Islet of Langerhans (tissue), 1 donor: ENCODE measurements at regions not wholly inside any gene's neighbourhood (a gene's known extent, or its start where the extent isn't known, plus 50 kb on each side); places are given as distances from the start of the nearest gene placed in this dataset.
"Not testable (repeated sequence)": the region's sequence is repeated elsewhere in the genome, so short reads cannot be mapped to it uniquely, and the experiment has no call there.

Experiments
- FAIRE-seq: peaks from one replicate; lab custom pipeline; 2011; peaks lifted over from hg19 to GRCh38; lab: Jason Lieb, UNC

DNA sequence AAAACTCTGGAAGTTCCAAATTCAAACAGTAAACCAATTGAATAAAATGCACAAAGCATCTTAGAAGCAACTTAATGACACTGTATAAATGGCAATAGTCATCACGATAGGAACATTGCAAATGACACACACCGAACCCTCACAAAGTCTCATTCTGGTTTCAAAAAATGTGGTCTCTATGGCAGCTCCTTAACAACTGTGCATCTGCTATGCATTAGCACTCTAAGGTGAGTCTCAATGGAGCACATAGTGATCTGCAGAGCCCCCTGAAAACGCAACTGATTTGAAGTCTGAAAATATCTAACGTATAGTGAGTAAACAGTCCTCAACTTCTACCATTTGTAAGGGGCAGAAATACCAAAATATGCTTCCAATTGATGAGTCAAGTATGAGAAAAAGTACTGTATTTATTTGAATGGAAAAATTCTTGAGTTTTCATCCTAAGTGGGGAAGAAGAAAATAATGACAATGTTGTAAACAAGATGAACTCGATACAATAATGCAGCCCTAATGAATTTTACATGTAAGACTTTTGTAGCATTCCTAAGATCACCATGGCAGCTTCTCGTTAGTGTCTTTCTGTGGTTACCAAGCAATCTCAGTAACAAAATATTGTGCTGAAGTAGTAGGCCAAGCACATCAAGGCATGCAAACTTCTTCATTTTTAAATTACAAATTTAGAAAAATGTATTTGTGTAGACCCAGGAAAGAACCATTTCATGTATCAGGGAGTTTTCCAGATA, 517.5 kb upstream of the FAM174A start:
- no peak for FAIRE-seq

GRCh38 chr5:100013305-100013704, 521.9 kb upstream of the FAM174A start:
- not testable (repeated sequence) for FAIRE-seq

- FAIRE-seq, result not testable (repeated sequence)
Measured at GRCh38 chr5:100011160-100011559, 524.0 kb upstream of the FAM174A start.

GRCh38 chr5:100004969-100005368, 530.2 kb upstream of the FAM174A start:
- no peak for FAIRE-seq

- no peak for FAIRE-seq
Measured at GRCh38 chr5:99998319-99998718, 536.9 kb upstream of the FAM174A start.

GRCh38 chr5:99995407-99995806, 539.8 kb upstream of the FAM174A start:
- FAIRE-seq, result no peak

DNA sequence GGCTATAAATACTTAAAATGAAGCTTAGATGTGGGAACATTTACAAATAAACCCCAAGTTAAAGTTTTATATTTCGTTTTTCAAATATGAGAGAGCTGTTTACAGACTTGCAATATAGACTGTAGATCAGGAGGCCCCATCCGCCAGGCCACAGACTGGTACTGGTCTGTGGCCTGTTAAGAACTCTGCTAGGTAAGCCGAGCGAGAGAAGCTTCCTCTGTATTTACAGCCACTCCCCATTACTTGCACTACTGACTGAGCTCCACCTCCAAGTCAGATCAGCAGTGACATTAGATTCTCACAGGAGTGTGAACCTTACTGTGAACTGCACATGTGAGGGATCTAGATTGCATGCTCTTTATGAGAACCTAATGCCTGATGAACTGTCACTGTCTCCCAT, 561.4 kb upstream of the FAM174A start:
- FAIRE-seq, result no peak

GRCh38 chr5:99955962-99956361, 579.2 kb upstream of the FAM174A start:
- no peak for FAIRE-seq

DNA sequence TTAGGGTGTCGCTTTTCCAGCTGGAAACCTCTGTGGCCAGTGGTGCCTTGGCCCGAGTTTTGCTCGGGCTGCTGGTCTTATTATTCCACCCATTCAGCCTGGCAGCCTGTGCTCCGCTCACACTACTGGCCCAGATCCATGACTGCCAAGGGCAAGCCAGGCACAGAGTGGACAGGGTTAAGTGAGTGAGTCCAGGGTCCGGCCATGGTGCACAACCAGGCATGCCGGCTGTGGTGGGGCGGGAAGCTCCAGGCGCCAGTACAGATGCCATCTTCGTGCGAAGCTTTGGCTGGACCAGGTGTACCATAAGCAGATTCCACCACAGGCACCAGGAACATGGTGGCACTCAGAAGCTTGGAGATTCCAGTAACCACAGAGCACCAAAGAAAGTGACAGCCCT, 580.2 kb upstream of the FAM174A start:
- FAIRE-seq, result no peak

DNA sequence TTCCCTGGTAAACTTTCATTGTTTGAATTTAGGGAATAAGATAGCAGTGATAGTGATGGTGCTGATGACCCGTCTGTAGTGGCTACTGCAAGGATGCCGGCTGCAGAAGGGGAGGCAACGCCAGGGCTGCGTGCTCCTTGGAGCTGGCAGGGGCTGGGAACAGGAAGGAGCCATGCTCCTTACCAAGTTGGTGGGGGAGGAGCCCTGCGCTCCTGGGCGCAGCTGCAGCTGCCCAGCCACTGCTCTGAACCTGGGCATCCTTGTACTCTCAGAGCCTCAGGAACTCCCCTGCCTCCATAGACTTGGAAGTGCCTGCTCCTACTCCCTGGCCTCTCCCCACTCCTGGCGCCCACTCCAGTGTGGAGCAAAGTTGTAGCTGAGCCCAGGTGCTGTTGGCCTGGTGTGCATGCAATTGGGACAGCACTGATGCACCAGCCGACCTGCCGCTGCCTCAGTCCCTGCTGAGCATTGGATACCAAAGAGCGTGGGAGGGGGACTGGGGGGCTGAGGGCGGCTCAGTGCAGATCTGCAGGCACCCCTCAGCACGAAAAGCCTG, 585.1 kb upstream of the FAM174A start:
- FAIRE-seq, result no peak

- no peak for FAIRE-seq
Measured at GRCh38 chr5:99949361-99949760, 585.8 kb upstream of the FAM174A start.

GRCh38 chr5:99948850-99949249, 586.3 kb upstream of the FAM174A start:
- FAIRE-seq, result no peak

DNA sequence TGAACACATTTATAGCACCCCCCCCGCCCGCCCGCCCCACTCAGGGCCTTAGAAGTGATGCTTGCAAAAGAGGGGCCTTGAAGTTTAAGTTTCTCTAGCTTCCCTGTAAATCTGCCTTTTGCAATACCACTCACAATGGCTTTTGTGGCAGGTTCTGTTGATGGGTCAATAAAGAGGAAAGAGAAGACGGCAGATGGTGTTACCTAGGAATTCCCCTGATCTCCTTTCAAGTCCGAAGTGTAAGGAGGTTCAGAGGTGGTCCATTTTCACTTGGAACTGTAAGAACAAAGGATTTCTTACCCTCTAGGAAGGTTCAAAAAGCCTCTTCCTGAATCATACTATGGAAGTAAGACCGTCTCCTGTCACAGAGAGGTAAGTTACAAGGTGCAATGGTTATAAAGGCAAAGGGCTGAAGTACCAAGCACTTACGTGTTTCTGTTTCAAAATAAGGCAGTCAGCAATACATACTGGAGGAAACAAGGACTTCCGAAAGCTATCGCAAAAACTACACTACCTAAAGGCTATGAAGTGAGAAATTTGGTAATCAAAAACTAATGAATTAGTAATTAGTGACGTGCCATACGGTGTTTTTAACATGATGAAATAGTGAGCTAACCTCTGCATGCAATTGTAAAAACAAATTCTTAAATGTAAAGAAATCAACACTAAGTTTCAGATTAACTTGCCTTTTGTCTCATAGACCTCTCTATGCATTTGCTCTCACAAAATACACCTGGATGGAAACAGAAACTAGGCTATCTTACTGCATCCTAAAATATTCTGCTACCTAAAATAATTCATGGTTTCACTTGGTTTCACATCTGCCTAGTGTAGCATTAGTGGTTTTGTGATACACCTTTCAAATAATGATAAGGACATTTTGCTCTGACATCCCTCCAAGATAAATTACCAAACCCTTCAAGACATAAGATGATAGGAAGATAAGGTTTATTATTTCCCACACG, 589.4 kb upstream of the FAM174A start:
- FAIRE-seq, result no peak

DNA sequence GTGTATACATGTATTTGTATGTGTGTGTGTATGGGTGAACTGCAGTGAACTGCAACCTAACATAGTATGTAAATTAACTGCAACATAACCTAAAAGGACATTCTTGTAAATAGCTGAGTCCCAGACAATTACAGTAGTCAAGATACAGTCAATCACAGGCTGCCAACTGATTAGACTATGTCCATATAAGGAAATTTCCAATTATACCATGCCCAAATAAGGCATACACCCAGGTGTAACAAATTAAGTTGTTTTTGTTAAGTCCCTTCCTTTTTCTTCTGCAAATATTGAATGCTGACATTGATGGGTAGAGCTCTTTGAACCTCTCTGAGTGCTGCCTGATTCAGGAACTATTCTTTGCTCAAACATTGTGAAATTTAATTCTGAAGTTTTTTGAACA, 594.6 kb upstream of the FAM174A start:
- no peak for FAIRE-seq

- FAIRE-seq, result no peak
Measured at GRCh38 chr5:99936911-99937310, 598.3 kb upstream of the FAM174A start.

DNA sequence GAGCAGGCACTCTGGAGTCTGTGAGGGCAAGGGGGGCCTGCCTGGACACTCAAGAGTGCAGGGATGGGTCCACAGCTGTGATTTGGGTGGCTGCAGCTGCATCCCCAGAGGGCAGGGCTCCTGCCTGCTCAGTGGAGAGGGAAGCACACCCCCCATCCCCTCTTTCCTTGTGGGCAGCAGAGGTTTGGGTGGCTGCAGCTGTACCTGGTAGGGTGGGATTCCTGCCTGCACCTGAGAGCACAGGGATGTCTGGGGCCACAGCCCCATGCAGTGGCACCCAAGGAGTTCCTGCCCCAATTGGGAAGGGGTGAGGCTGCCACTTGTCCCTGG, 605.4 kb upstream of the FAM174A start:
- FAIRE-seq, result no peak

DNA sequence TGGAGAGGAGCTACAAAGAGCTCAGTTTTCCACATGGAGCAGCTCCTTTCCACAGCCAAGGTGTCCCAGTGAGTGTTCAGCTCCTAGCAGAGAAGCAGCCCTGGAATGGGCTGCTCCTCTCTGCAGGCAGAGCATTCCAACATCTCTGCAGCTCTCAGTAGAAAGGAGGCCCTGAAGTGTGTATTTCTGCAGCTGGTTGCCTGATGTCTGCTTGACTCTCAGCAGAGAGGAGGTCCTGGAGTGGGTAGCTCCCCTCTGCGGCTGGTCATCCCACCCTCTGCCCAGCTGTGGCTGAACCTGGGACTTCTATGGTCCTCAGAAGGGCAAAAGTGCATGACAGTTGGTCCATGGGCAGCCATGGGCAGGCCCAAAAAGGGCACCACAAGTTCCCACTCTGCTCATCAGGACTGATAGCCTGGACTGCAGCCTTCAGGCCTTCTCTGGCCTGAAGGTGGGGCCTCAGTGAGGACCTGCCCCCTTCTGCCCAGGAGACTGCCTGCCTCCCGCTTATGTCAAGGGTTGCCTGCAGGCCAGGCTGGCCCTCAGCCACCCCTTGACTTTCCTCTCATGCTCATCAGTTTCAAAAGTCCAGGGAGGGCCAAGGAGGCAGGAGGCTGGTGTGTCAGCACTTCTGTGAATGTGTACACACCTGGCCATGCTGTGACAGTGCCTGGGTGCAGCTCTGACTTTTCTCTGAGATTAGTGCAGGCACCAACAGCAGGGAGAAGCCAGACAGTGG, 605.9 kb upstream of the FAM174A start:
- no peak for FAIRE-seq

DNA sequence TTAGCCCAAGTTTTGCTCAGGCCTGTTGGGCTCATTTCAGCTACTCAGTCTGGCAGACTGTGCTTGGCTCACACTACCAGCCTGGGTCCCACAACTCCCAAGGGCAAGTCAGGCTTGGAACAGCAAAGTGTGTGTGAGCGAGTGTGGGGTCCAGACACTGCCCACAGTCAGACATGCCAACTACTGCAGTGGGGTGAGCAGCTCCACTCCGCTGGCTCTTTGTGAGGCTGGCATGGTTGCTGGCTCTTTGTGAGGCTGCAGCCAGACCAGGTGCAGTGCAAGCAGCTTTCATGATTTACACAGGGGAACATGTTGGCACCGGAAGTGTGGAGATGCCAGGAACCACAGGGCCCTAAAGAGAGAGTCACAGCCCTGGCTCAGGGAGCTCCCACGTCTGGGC, 606.7 kb upstream of the FAM174A start:
- FAIRE-seq, result no peak

GRCh38 chr5:99926463-99926862, 608.7 kb upstream of the FAM174A start:
- no peak for FAIRE-seq

DNA sequence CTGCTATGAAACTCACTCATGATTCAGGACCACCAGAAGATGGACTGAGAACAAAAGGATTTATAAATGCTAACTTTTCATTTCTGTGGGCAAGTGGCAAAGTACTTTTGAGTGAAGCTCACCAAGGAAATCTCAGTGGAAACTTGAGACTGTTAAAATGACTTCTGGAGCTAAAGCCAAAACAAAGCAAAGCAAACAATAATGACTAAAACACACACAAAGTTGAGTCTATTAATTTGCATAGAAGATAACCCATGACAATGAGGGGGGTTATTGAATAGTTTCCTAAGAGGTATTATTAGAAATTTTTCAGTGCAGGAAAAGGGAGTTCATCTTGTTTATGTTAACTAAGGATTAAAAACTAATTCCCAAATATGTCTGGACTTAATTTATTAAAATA, 612.8 kb upstream of the FAM174A start:
- FAIRE-seq, result no peak

- FAIRE-seq, result no peak
Measured at GRCh38 chr5:99911971-99912370, 623.2 kb upstream of the FAM174A start.

GRCh38 chr5:99906776-99907175, 628.4 kb upstream of the FAM174A start:
- no peak for FAIRE-seq

DNA sequence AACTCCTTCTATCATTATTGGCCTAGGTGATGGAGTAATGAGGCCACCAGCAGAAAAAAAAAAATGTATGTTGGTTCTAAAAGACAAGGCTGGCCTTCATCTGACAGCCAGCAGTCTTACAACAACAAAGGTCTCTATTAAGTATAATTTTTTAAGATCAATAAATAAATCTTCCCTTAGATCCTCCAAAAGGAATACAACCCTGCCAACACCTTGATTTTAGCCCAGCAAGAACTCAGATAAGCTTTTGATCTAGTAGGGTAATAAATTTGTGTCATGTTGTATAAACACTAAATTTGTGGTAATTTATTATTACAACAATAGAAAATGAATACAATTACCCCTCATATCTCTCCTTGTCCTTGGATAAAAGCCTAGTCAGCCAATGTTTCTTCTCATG, 633.2 kb upstream of the FAM174A start:
- no peak for FAIRE-seq
